ENCODE measurements at regions not wholly inside any gene's neighbourhood (a gene's known extent, or its start where the extent isn't known, plus 50 kb on each side); places are given as distances from the start of the nearest gene placed in this dataset.

GRCh38 chr2:139825726-139826125 lies 1045.5 kb upstream of the NXPH2 start:
- no peak for TF ChIP-seq CTCF (IDR thresholded peaks at IDR 0.05)

GRCh38 chr2:139819273-139819796 lies 1039.1 kb upstream of the NXPH2 start:
- TF ChIP-seq CTCF (IDR thresholded peaks at IDR 0.05): no peak

- no peak for TF ChIP-seq CTCF (IDR thresholded peaks at IDR 0.05)
These were observed 1034.3 kb upstream of the NXPH2 start for GRCh38 chr2:139814458-139814857.

GRCh38 chr2:139813340-139813739 lies 1033.2 kb upstream of the NXPH2 start:
- TF ChIP-seq CTCF (IDR thresholded peaks at IDR 0.05): no peak

GRCh38 chr2:139805441-139805840 lies 1025.3 kb upstream of the NXPH2 start:
- no peak for TF ChIP-seq CTCF (IDR thresholded peaks at IDR 0.05)

- TF ChIP-seq CTCF (IDR thresholded peaks at IDR 0.05): no peak
These were observed 1018.2 kb upstream of the NXPH2 start for GRCh38 chr2:139798391-139798790.

GRCh38 chr2:139790807-139791752 lies 1010.9 kb upstream of the NXPH2 start:
- TF ChIP-seq CTCF (IDR thresholded peaks at IDR 0.05): peak; percentile 53
